GM18858 (cell line): ENCODE measurements at regions not wholly inside any gene's neighbourhood (a gene's known extent, or its start where the extent isn't known, plus 50 kb on each side); places are given as distances from the start of the nearest gene placed in this dataset.

ENCODE experiments used
- ATAC-seq: cut with Tn5 transposase; IDR thresholded peaks from one replicate; pipeline ENCODE4 v1.9.1; 2021; ENCODE audit not compliant: unreplicated experiment

DNA sequence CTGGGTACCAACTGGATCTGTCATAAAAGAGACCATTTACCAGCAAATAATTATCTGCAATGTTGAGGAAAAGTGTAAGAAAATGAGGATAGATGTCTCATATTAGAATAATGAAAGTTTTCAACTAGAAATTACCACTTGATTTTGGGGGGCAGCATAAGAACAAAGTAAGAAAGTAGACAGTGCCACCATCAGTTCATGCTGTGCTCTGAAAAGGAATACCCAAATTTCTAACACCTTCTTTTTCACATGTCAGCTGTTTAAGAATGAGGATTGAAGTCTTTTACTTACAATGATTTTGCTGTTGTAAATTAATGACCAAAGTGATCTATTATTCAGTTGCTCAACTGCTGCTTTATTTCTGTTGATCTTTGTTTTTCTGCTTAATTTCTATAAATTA is 578.3 kb downstream of the ETV1 start:
- no peak for ATAC-seq

DNA sequence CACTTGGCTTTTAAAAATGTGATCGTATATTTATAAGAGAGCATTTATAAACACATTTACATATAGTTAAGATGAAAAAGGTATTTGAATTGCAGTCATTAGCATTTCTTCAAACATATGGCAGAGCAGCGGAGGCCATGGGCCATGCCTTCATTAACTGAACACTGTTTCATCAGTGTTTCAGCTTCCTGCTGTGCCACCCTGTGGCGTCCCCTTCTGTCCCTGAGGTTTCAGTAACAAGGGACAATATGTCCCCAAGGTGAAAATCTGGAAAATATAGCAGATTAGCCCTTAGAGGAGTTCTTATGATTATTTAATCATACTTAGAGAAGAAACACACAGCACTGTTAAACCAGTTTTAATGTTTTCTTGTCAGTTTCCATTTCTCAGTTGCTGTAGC is 577.8 kb downstream of the ETV1 start:
- no peak for ATAC-seq

DNA sequence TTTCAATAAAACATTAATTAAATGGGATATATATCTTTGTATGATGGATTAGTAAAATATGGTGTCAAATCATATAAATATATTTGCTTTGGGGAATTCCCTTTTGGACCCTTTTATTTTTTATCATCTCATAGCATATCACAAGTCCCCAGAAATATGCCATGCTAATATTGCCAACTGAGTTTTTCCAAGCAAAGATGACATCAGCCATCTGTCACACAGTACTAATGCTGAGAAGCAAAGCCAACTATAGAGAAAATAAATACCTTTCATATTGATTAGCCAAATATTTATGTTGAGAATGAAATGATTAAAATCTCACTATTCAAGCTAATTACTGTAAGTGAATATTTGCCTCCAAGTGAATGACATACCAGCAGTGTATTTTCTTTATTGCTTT is 575.3 kb downstream of the ETV1 start:
- ATAC-seq: no peak

DNA sequence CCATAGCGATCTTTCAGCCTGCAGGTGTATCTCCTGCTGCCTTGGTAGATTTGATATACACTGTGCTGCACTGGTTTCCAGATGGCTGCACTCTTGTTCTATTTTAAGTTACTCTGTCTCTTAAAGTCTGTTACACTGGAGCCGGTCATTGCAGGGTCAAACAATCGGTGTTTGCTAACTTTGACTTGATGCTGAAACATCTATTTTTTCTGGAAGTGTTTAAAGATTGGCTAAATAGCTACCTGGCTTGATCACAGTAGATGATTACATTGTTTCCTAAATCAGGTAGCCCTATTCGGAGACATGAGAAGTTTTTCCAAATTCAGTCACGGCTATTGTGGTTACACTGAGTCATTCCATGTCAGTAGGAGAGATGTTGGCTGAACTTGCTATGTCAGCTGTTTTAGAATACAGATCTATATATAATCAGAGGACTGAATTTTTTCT is 574.8 kb downstream of the ETV1 start:
- no peak for ATAC-seq

DNA sequence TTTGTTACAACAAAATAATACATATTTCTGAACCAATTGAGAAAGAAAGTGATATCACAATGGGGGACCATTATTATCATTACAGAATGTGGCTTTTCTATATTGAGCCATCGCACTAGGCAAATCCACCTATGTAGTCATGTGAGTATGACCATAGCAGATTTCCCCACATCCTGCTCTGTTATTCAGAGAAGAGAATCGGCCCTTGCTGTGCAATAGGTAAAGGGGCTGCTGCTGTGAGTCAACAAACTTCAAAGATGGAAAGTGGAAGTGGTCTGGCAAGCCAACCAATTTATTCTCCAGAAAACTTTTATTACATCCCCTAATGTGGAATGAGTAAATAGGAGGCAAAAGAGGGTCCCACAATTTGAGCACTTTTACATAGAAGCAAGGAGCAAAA is 573.4 kb downstream of the ETV1 start:
- ATAC-seq: no peak

DNA sequence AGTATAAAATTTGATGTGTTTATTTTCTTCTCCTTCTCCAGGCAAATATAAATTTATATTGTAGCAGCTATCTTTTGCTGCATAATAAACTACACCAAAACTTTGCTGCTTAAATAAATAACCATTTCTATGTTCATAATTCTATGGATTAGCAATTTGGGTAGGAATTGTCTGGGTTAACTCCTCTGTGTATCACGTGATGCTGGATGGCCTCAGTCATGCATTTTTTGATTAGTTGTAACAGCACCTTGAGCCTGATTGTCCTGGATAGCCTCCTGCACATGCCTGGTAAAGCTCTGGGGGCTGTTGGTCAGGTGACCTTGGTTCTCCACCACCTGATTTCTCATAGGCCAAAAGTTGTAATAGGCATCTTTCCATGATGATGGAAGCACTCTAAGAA is 572.9 kb downstream of the ETV1 start:
- ATAC-seq: no peak

DNA sequence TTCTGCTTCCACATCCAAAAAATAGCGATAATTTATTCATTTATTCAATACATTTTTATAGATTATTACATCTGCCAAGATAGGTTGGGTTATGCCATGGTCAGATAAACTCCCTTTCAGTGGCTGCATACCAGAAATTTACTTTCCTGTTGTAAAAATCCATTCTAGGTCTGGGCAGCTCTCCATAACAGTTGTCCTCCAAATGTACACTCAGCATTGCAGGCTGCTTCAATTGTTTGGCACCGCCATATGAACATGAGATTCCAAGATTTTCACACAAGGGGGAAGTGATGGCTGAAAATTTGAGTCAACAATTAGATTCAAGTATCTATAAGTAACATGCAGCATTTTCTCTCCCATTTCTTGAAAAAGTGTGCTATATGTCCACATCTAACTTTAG is 568.7 kb downstream of the ETV1 start:
- no peak for ATAC-seq

DNA sequence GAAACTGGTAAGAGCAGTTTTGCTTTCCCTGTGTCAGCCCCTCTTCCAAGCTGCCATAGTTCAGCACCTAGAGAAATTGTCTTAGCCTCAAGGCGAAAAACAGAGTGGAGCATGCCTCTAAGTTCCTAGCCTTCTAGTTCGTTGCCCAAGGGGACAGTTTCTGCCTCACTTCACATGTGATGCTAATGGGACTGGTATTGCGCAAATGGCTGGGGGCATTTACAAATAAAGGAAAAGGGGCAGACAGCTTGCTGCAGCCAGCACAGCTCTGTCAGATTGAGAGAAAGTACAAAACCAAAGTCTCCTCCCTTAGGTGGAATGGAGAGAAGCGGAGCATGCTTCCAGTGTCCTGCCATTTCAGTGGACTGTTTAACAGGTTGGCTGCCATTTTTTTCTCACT is 567.7 kb downstream of the ETV1 start:
- ATAC-seq: no peak

DNA sequence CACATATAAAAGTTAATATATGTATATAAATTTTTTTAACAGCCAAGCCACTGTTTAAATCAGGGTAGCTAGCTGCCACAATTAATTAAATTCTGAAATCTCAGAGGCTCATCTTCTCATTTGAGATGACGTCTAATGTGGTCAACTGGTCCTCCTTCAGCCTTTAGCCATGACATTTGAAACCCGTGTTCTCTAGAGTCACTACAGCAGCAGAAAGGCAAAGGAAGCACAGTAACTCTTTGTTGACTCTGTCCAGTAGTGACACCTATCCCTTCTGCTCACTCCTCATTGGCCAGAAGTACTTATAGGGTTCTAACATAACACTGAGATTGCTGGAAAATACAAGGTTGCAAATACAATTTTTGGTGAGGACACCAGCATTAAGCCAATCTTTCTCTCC is 555.5 kb downstream of the ETV1 start:
- no peak for ATAC-seq

DNA sequence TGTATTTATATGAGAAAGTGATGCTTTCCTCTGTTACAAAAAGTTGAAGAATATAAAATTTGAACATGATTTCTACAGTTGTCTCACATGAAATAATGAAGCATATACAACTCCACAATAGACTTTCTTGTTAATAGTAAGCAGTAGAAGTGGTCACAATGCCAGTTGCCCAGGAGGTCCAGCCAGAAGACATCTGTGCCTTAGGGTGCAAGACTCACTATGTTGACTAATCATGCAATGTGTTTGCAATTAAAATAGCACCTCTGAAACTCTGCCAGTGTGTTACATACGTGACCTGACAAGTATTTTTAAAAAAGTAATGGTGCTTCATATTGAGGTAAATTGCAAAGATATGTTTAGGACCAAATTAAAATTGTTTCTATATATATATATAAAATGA is 547.2 kb downstream of the ETV1 start:
- ATAC-seq: no peak

DNA sequence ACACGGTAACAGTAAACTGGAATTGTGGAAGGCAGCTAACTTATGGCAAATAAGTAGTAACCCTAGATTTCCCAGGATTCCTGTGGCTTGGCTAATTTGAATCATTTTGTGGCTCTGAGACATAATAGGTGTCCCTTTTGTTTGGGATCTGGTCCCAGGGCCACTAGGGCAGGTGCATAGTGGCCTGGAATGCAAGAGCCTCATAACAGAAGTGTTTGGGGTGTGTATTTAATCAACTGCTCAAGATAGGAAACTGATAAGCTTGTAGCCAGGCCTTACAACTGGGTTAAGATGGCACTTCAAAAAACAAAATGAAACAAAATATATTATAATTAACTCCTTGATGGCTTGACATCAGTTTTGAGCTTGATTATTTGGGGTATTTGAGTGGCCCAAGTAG is 541.8 kb downstream of the ETV1 start:
- ATAC-seq: no peak

DNA sequence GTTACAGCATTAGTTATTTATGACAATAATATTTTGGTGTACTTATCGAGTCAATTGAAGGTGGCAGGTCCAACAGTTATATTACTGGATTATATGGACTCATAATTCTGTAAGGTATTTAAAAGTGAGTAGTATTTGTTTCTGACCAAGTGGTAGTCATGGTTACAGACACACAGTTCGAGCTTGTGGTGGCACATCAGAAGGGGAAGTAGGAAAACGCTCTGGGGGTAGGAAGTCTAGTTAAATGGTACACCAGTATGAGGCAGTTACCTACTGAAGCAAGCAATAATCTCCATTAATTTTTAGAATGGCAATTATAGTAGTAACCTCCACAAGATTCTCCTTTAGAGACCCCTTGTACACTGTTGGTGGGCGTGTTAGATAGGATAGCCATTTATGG is 541.2 kb downstream of the ETV1 start:
- ATAC-seq: no peak

DNA sequence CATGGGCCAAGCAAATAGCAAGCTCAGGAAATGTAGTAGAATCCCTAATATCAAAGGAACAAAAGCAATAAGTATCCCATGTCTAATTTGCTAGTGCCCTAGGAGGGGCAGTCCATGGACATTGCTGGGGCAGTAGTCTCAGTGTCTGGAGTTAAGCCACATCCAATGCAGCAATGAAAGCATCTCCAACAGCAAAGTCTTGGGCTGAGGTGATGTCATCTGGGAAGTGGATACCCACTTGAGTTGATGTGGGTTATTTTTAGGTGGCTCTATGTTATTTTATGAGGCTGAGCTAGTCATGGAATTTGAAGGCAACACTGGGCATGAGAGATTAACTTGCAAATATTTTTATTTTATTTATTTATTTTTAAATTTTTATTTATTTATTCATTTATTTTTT is 540.0 kb downstream of the ETV1 start:
- ATAC-seq: no peak

DNA sequence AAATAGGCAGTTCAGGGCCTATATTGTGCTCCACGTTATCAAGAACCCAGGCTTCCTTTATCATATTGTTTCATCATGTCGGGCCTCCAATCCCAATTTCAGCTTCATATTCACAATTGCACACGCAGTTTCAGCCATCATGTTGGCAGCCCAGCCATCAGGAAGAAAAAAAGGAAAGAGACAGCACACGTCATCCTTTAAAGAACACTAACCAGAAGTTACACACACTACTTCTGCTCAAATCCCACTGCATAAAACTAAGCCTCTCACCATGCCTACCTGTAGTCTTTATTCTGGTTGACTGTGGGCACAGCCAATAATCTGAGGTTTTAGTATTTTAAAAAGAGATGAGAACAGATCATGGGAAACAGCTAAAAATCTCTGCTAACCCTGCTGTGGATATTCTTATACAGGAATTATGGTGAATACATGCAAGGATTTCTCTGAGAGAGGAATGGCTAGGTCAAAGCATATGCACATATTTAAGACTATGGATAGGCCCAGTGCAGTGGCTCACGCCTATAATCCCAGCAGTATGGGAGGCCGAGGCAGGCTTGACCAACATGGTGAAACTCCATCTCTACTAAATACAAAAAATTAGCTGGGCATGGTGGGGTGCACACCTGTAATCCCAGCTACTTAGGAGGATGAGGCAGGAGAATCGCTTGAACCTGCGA is 534.4 kb downstream of the ETV1 start:
- ATAC-seq: no peak

DNA sequence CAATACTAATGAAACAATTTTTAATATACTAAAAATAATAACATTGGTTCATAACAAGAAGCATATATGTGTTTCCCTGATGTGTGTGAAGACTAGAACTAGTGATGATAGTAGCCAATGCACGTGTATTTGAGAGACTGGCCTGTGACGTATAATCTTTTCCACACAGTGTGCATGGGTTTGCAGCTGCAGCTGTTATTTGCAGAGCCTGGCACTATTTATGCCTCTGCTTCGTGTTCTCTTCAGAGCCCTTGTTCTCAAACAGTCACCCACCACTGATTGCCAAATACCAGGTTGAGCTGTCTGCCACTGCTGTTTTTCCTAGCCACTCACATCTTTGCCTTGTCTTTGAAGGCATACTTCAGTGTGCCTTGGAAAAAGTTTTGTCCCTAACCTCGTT is 531.7 kb downstream of the ETV1 start:
- no peak for ATAC-seq

DNA sequence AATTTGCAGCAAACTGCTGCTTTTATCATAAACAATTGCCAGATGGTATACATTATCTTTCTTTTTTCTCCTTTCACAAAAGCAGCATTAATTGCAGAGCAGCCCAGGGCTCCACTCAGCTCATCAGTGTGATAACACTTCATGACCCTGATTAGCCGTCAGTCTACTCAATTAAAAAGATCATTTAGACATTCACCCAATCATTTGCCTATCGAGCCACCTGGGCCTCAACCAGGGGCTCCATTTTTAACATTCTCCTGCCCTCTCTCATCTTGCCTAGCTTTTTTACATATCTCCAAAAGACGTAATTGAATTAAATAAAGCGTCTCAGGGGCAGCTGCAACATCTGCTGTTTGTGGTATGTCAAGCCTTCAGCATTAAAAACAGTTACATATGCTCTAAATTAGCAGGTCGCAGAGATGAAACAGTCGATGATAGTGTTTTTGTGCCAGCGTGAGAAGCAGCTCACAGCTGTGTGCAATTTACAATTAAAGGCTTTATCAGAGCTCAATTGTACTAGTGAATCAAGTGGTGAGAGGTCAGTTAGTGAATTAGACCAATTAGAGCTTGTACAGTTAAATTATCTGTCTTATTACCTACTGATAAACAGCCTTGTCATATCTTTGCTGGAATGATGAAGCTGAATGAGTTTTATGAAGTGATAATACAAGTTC is 522.5 kb downstream of the ETV1 start:
- ATAC-seq: no peak

DNA sequence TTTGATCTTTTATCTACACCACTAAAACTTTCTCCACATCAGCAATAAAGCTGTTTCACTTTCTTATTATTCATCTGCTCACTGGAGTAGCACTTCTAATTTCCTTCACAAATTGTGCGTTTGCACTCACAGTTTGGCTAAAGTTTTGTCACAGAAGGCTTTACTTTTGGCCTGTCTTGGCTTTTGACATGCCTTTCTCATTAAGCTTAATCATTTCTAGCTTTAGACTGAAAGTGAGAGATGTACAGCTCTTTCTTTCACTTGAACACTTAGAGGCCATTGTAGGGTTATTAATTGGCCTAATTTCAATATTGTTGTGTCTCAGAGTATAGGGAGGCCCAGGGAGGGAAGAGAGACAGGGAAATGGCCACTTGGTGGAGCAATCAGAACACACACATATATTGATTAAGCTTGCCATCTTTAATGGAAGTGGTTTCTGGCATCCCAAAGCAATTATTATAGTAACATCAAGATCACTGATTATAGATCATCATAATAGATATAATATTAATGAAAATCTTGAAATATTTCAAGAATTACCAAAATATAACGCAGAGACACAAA is 512.5 kb downstream of the ETV1 start:
- no peak for ATAC-seq

DNA sequence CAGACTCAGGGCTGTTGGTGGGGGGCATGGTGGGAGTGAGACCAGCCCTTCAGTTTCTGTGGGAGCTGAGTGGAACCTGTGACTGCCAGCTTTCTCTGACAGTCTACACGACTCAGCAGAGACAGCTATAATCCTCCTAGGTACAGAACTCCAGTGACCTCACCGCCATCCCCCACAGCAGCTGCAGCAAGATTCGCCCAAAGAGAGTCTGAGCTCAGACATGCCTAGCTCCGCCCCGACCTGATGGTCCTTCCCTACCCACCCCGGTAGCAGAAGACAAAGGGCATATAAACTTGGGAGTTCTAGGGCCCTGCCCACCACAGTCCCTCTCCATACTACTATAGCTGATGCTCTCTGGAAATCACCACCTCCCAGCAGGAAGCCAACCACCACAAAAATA is 500.1 kb downstream of the ETV1 start:
- ATAC-seq: no peak

DNA sequence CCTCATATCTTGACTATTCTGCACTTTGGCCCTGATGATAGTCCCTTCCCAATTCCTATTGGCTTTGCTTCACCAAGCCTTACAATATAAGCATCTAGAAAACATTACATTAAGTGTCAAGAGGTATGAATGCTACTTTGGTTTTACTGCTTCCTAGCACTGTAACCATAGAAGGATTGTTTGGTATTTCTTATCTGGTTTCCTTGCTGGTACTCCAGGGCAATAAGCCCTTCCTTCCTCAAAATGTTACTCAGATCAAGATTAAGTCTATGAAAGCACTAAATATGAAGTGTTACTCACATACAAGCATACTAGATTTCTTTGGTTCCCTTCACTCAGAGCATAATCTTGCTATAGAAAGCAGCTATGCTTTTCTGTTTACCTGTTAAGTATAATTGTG is 492.5 kb downstream of the ETV1 start:
- ATAC-seq: no peak

DNA sequence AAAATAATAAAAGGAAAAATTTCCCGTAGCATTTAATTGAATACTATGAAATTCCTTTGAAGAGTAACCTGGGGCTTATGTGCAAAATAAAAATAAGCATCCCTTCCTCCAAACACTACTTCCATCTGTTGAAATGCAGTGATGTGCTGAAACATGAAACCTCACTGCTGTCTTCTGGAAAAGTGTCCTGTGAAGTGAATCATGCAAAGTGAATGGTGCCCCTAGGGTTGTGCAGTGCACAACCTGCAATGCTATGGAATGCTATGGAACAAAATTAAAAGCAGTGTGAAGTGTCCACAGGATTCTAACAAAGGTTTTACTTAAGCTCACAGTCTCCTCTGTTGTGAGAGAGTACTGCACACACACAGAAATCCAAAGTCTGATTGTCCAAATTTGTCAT is 480.9 kb downstream of the ETV1 start:
- no peak for ATAC-seq

DNA sequence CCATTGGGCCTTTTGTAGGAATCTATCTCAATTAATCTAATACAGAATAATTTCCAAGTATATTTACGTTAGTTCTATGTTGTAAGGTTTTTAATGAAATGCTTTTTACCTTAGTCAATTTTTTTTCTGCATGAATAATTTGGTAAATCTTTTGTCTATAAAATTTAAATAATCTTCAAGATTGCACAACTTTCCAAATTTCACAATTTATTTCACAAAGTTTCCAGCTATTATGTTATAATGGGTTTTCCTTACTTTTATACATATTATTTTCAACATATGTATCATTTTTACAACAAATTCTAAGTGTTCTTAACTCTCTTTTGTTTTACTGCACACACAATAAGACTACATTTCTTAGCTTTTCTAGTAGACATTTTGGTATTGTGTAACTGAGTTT is 470.7 kb downstream of the ETV1 start:
- ATAC-seq: no peak

DNA sequence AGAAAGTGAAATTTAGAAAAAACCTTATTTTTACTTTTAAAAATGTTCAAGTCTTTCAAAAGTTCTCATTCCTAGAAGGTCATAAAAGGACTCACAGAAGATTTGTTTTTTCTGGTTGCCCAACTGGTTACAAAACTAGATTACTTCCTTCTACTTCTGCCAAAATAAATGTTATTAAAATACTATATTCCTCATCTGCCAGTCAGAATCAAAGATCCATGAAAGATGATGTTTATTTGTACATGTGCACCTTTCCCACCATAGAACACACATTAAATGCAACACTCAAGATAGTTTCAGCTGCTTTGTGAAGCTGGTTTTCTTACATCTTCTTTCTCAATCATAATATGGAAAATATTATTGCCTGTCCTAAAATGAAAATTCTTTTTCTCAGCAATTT is 465.4 kb downstream of the ETV1 start:
- ATAC-seq: no peak
